ENCODE measurements at regions not wholly inside any gene's neighbourhood (a gene's known extent, or its start where the extent isn't known, plus 50 kb on each side); places are given as distances from the start of the nearest gene placed in this dataset.

GRCh38 chr3:139107424-139108252, 62.9 kb upstream of the PRR23C start:
- TF ChIP-seq, protein P1, sequence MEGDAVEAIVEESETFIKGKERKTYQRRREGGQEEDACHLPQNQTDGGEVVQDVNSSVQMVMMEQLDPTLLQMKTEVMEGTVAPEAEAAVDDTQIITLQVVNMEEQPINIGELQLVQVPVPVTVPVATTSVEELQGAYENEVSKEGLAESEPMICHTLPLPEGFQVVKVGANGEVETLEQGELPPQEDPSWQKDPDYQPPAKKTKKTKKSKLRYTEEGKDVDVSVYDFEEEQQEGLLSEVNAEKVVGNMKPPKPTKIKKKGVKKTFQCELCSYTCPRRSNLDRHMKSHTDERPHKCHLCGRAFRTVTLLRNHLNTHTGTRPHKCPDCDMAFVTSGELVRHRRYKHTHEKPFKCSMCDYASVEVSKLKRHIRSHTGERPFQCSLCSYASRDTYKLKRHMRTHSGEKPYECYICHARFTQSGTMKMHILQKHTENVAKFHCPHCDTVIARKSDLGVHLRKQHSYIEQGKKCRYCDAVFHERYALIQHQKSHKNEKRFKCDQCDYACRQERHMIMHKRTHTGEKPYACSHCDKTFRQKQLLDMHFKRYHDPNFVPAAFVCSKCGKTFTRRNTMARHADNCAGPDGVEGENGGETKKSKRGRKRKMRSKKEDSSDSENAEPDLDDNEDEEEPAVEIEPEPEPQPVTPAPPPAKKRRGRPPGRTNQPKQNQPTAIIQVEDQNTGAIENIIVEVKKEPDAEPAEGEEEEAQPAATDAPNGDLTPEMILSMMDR (IDR thresholded peaks at IDR 0.05): no peak
- TF ChIP-seq EZH2phosphoT487 (IDR thresholded peaks at IDR 0.05) (no peak), EZH2 (IDR thresholded peaks at IDR 0.05) (no peak)

Measured in neural progenitor cell (in vitro differentiated cells).